HCT116 (cell line): ENCODE measurements at regions not wholly inside any gene's neighbourhood (a gene's known extent, or its start where the extent isn't known, plus 50 kb on each side); places are given as distances from the start of the nearest gene placed in this dataset.

Experiments used
- ATAC-seq: fragments of 200-7000 bp; cut with Tn5 transposase; 2 replicates; pipeline ENCODE4 v1.9.1; 2020; ENCODE audit warnings: mild to moderate bottlenecking, moderate library complexity
- BruUV-seq: library from RNA; stranded (reverse); fragments of 400-500 nt; replicated peaks from 2 replicates; lab custom pipeline; 2021; lab: Mats Ljungman, UMichigan
- CTCF ChIA-PET: fragments of 300-600 bp; sonication (Branson Sonifier 250); formaldehyde crosslinking; loops from one replicate; lab custom pipeline; 2021; ENCODE audit warnings: antibody characterized with exemption; lab: Charles Lee
- POLR2A ChIA-PET: fragments of 300-600, 350-600 bp; sonication (Branson Sonifier 250); formaldehyde crosslinking; loops from one replicate; lab custom pipeline; 2021; ENCODE audit warnings: antibody characterized with exemption; lab: Charles Lee
- RAD21 ChIA-PET, 2 experiments: fragments of 300-600 bp; sonication (Branson Sonifier 250); formaldehyde crosslinking; loops; one replicate each; lab custom pipeline; 2023; ENCODE audit warnings: low total read pairs in 2 of 2; ENCODE audit not compliant: uncharacterized antibody in 2 of 2, unreplicated experiment in 2 of 2, low non-redundant PET in 1 of 2; lab: Charles Lee
- DNase-seq: peaks from one replicate; pipeline ENCODE4 v3.0.0-alpha.2; 2010; ENCODE audit warnings: low read depth, low spot score
- H2AFZ ChIP-seq: fragments of 200-600 bp; shearing (Covaris generic), sonication (generic); 2 replicates; pipeline ENCODE4 v1.6.1; 2017; ENCODE audit warnings: low read depth, mixed run types, mixed read lengths, antibody characterized with exemption, low read length; ENCODE audit not compliant: poor library complexity, severe bottlenecking
- H3K27ac ChIP-seq: 2 replicates; pipeline ENCODE4 v1.5.1; 2012; ENCODE audit warnings: low read depth, low read length
- H3K27me3 ChIP-seq: fragments of 200-600 bp; sonication (generic); 2 replicates; pipeline ENCODE4 v1.6.1; 2016; ENCODE audit warnings: mixed run types, low read length, mixed read lengths; ENCODE audit not compliant: insufficient read depth
- H3K36me3 ChIP-seq, 2 experiments: fragments of 200-500 bp in 1 of 2; fragments of 200-600 bp in 1 of 2; sonication (Bioruptor generic) in 1 of 2; sonication (generic) in 1 of 2; 2 replicates each; pipeline versions ENCODE4 v1.5.1 to v1.6.1; 2014 to 2016; ENCODE audit warnings: low read length in 2 of 2, inconsistent platforms in 1 of 2, mixed read lengths in 1 of 2, mixed run types in 1 of 2; ENCODE audit not compliant: insufficient read depth in 2 of 2, control insufficient read depth in 1 of 2
- H3K4me1 ChIP-seq, 2 experiments: fragments of 200-600 bp in 1 of 2; sonication (generic) in 1 of 2; 2 replicates each; pipeline versions ENCODE4 v1.5.1 to v1.6.1; 2012 to 2017; ENCODE audit warnings: low read length in 2 of 2, inconsistent platforms in 1 of 2, mild to moderate bottlenecking in 1 of 2, mixed read lengths in 1 of 2, mixed run types in 1 of 2, moderate library complexity in 1 of 2; ENCODE audit not compliant: insufficient read depth in 2 of 2, control insufficient read depth in 1 of 2
- H3K4me2 ChIP-seq: fragments of 200-600 bp; sonication (generic); 2 replicates; pipeline ENCODE4 v1.6.1; 2017; ENCODE audit warnings: mixed run types, low read length, mixed read lengths
- H3K4me3 ChIP-seq, 2 experiments: fragments of 200-600 bp in 1 of 2; sonication (generic) in 1 of 2; replicated peaks in 1 of 2; 2 replicates each; pipeline ENCODE4 v1.5.1; 2011 to 2016; ENCODE audit warnings: low read length in 2 of 2, control low read depth in 1 of 2, low read depth in 1 of 2, mild to moderate bottlenecking in 1 of 2, mixed read lengths in 1 of 2, mixed run types in 1 of 2
- H3K79me2 ChIP-seq: fragments of 200-600 bp; sonication (generic); 2 replicates; pipeline ENCODE4 v1.6.1; 2017; ENCODE audit warnings: mild to moderate bottlenecking, mixed run types, low read length, moderate library complexity, mixed read lengths; ENCODE audit not compliant: insufficient read depth
- H3K9ac ChIP-seq: fragments of 200-600 bp; sonication (generic); 2 replicates; pipeline ENCODE4 v1.6.1; 2016; ENCODE audit warnings: low read length, mixed read lengths
- H3K9me2 ChIP-seq: fragments of 200-600 bp; sonication (generic), shearing (Covaris generic); 2 replicates; pipeline ENCODE4 v1.6.1; 2017; ENCODE audit warnings: mixed run types, mild to moderate bottlenecking, moderate library complexity; ENCODE audit not compliant: insufficient read depth
- H3K9me3 ChIP-seq, 2 experiments: fragments of 200-500 bp in 1 of 2; fragments of 200-600 bp in 1 of 2; sonication (Bioruptor generic) in 1 of 2; sonication (generic) in 1 of 2; 2 replicates each; pipeline ENCODE4 v1.6.1; 2014 to 2017; ENCODE audit warnings: low read length in 2 of 2, mixed read lengths in 2 of 2, inconsistent platforms in 1 of 2, low read depth in 1 of 2, mild to moderate bottlenecking in 1 of 2, mixed run types in 1 of 2, moderate library complexity in 1 of 2; ENCODE audit not compliant: control insufficient read depth in 1 of 2, insufficient read depth in 1 of 2
- H4K20me1 ChIP-seq: fragments of 200-600 bp; sonication (generic), shearing (Covaris generic); 2 replicates; pipeline ENCODE4 v1.6.1; 2017; ENCODE audit warnings: mixed run types, mild to moderate bottlenecking, moderate library complexity; ENCODE audit not compliant: insufficient read depth
- CEBPB ChIP-seq: IDR thresholded peaks from 2 replicates; pipeline ENCODE4 v1.6.1; 2012; ENCODE audit warnings: low read depth
- CTCF ChIP-seq, 3 experiments: fragments of 200-600 bp in 1 of 3; sonication (generic) in 1 of 3; IDR thresholded peaks in 2 of 3; conservative IDR thresholded peaks in 1 of 3; 2 replicates each; pipeline ENCODE4 v1.5.1; 2012 to 2017; ENCODE audit warnings: low read depth in 2 of 3, low read length in 2 of 3, antibody characterized with exemption in 1 of 3, borderline replicate concordance in 1 of 3, control low read depth in 1 of 3, mild to moderate bottlenecking in 1 of 3, mixed read lengths in 1 of 3, mixed run types in 1 of 3, moderate library complexity in 1 of 3; ENCODE audit not compliant: insufficient read depth in 1 of 3
- EGR1 ChIP-seq: IDR thresholded peaks from 2 replicates; pipeline ENCODE4 v1.6.1; 2012; ENCODE audit warnings: low read depth
- EZH2phosphoT487 ChIP-seq: fragments of 200-600 bp; IDR thresholded peaks from 2 replicates; pipeline ENCODE4 v1.6.1; 2018; ENCODE audit warnings: antibody characterized with exemption, borderline replicate concordance
- FOSL1 ChIP-seq: IDR thresholded peaks from 2 replicates; pipeline ENCODE4 v1.6.1; 2012; ENCODE audit warnings: low read depth
- POLR2A ChIP-seq: IDR thresholded peaks from 2 replicates; pipeline ENCODE4 v1.7.0; 2011; ENCODE audit warnings: borderline replicate concordance; ENCODE audit not compliant: insufficient read depth, insufficient read length; ENCODE audit errors: extremely low read depth
- POLR2AphosphoS5 ChIP-seq: IDR thresholded peaks from 2 replicates; pipeline ENCODE4 v1.6.1; 2011; ENCODE audit warnings: mild to moderate bottlenecking, low read depth, low read length, moderate library complexity
- REST ChIP-seq: IDR thresholded peaks from 2 replicates; pipeline ENCODE4 v1.6.1; 2012; ENCODE audit warnings: low read depth
- SIN3A ChIP-seq: IDR thresholded peaks from 2 replicates; pipeline ENCODE4 v1.6.1; 2012; ENCODE audit warnings: low read depth
- SP1 ChIP-seq: IDR thresholded peaks from 2 replicates; pipeline ENCODE4 v1.6.1; 2012; ENCODE audit warnings: low read depth
- YY1 ChIP-seq: IDR thresholded peaks from 2 replicates; pipeline ENCODE4 v1.6.1; 2011; ENCODE audit warnings: low read length, low read depth, moderate library complexity, mild to moderate bottlenecking; ENCODE audit not compliant: insufficient replicate concordance; ENCODE audit errors: extremely low read depth
- ZNF274 ChIP-seq: fragments of 200-500 bp; sonication (Bioruptor generic); IDR thresholded peaks from 2 replicates; pipeline ENCODE4 v1.6.1; 2014; ENCODE audit warnings: mild to moderate bottlenecking, low read depth, low read length, inconsistent platforms
- intact Hi-C: fragments of 100-400 bp; cut with micrococcal nuclease; formaldehyde crosslinking; loops from 2 replicates; pipeline ENCODE4 v1.10.0; 2022

- TF ChIP-seq CTCF (IDR thresholded peaks at IDR 0.05 in 2 of 3, conservative IDR thresholded peaks at IDR 0.05 in 1 of 3; ENCODE audit: borderline replicate concordance in 1 of 3, insufficient read depth in 1 of 3, low read depth in 2 of 3, low read length in 2 of 3) (no peak), SP1 (no peak), POLR2AphosphoS5 (no peak), ZNF274 (no peak), EZH2phosphoT487 (no peak), CEBPB (no peak), YY1 (no peak), POLR2A (no peak), FOSL1 (no peak), EGR1 (no peak), SIN3A (no peak), REST (no peak)
- Histone ChIP-seq H2AFZ (no peak overlapping the region), H3K4me3 (no peak overlapping the region), H3K27me3 (no peaks in the 10 kb centered on the region), H3K9me2 (no peaks in the 10 kb centered on the region), H3K9ac (no peak overlapping the region), H3K4me2 (no peak overlapping the region), H4K20me1 (no peaks in the 10 kb centered on the region), H3K9me3 (no peaks in the 10 kb centered on the region), H3K27ac (no peak overlapping the region), H3K4me1 (no peaks in the 10 kb centered on the region), H3K79me2 (no peaks in the 10 kb centered on the region), H3K36me3 (no peaks in the 10 kb centered on the region)
- no TSS peak for BruUV-seq
- no peak for ATAC-seq
- DNase-seq = no peak
- ChIA-PET POLR2A (no interaction called here), RAD21 (no interaction called here), CTCF (no interaction called here)
- intact Hi-C loops = no loop called here
These were observed 80.7 kb downstream of the DIPK2A start for GRCh38 chr3:144052275-144052674.
